KMS-11 (cell line): ENCODE measurements at regions not wholly inside any gene's neighbourhood (a gene's known extent, or its start where the extent isn't known, plus 50 kb on each side); places are given as distances from the start of the nearest gene placed in this dataset.

Experiments used
- H2AFZ ChIP-seq: fragments of 200-600 bp; sonication (generic); 2 replicates; pipeline ENCODE4 v1.6.1; 2016; ENCODE audit warnings: antibody characterized with exemption, mixed run types, low read depth
- H3K27ac ChIP-seq: fragments of 200-600 bp; sonication (generic); 2 replicates; pipeline ENCODE4 v1.6.1; 2016; ENCODE audit warnings: mild to moderate bottlenecking, mixed run types
- H3K27me3 ChIP-seq: fragments of 200-600 bp; sonication (generic); 2 replicates; pipeline ENCODE4 v1.6.1; 2017; ENCODE audit warnings: mild to moderate bottlenecking, low read depth, mixed run types, moderate library complexity; ENCODE audit not compliant: insufficient read depth
- H3K36me3 ChIP-seq: fragments of 200-600 bp; sonication (generic); 2 replicates; pipeline ENCODE4 v1.6.1; 2017; ENCODE audit warnings: mild to moderate bottlenecking, mixed run types; ENCODE audit not compliant: insufficient read depth
- H3K4me1 ChIP-seq: fragments of 200-600 bp; sonication (generic); 2 replicates; pipeline ENCODE4 v1.6.1; 2016; ENCODE audit warnings: mild to moderate bottlenecking, low read depth, mixed run types; ENCODE audit not compliant: poor library complexity, severe bottlenecking
- H3K4me2 ChIP-seq: fragments of 200-600 bp; sonication (generic); 2 replicates; pipeline ENCODE4 v1.7.0; 2016; ENCODE audit warnings: mild to moderate bottlenecking, mixed run types
- H3K4me3 ChIP-seq: fragments of 200-600 bp; sonication (generic); IDR thresholded peaks from 2 replicates; pipeline ENCODE4 v1.6.1; 2017; ENCODE audit warnings: low read depth, low read length, mixed read lengths; ENCODE audit not compliant: insufficient read depth
- H3K79me2 ChIP-seq: fragments of 200-600 bp; sonication (generic); 2 replicates; pipeline ENCODE4 v1.6.1; 2016; ENCODE audit warnings: low read depth, mixed run types; ENCODE audit not compliant: insufficient read depth
- H3K9ac ChIP-seq: fragments of 200-600 bp; sonication (generic); 2 replicates; pipeline ENCODE4 v1.6.1; 2016; ENCODE audit warnings: mild to moderate bottlenecking, mixed run types
- H4K20me1 ChIP-seq: fragments of 200-600 bp; sonication (generic); 2 replicates; pipeline ENCODE4 v1.6.1; 2016; ENCODE audit warnings: mild to moderate bottlenecking, mixed run types; ENCODE audit not compliant: insufficient read depth
- CTCF ChIP-seq: fragments of 200-600 bp; sonication (generic); conservative IDR thresholded peaks from 2 replicates; pipeline ENCODE4 v1.6.1; 2017; ENCODE audit warnings: low read depth, mild to moderate bottlenecking, antibody characterized with exemption, low read length, moderate library complexity, mixed read lengths

- no peaks in the 10 kb centered on the region for H3K27me3 ChIP-seq
- no peak for TF ChIP-seq CTCF
- no peaks in the 10 kb centered on the region for H3K79me2 ChIP-seq
- H3K36me3 ChIP-seq, result no peaks in the 10 kb centered on the region
- no peak overlapping the region for H3K4me3 ChIP-seq
- H3K9ac ChIP-seq, result no peak overlapping the region
- no peak overlapping the region for H3K27ac ChIP-seq
- H2AFZ ChIP-seq, result no peak overlapping the region
- H4K20me1 ChIP-seq, result no peaks in the 10 kb centered on the region
- no peak overlapping the region for H3K4me2 ChIP-seq
- peaks cover 4% of the 10 kb centered on the region for H3K4me1 ChIP-seq
Observed at GRCh38 chr2:64874593-64874992, 114.6 kb upstream of the SLC1A4 start.

- peaks cover 4% of the 10 kb centered on the region for H3K4me1 ChIP-seq
- H3K4me2 ChIP-seq, result no peak overlapping the region
- no peak for TF ChIP-seq CTCF
- H3K4me3 ChIP-seq, result no peak overlapping the region
- H3K79me2 ChIP-seq, result no peaks in the 10 kb centered on the region
- no peaks in the 10 kb centered on the region for H4K20me1 ChIP-seq
- no peak overlapping the region for H3K9ac ChIP-seq
- H3K36me3 ChIP-seq, result no peaks in the 10 kb centered on the region
- no peak overlapping the region for H2AFZ ChIP-seq
- H3K27me3 ChIP-seq, result no peaks in the 10 kb centered on the region
- no peak overlapping the region for H3K27ac ChIP-seq
Observed at GRCh38 chr2:64875368-64875767, 113.8 kb upstream of the SLC1A4 start.

GRCh38 chr2:64876137-64876647 is 113.0 kb upstream of the SLC1A4 start:
- Histone ChIP-seq H3K4me2 (no peak overlapping the region), H3K9ac (no peak overlapping the region), H3K4me3 (no peak overlapping the region), H3K27me3 (no peaks in the 10 kb centered on the region), H2AFZ (no peak overlapping the region), H3K36me3 (no peaks in the 10 kb centered on the region), H3K79me2 (no peaks in the 10 kb centered on the region), H4K20me1 (no peaks in the 10 kb centered on the region), H3K27ac (no peak overlapping the region), H3K4me1 (peaks cover 4% of the 10 kb centered on the region)
- TF ChIP-seq CTCF, result no peak

GRCh38 chr2:64879745-64880144 is 109.5 kb upstream of the SLC1A4 start:
- TF ChIP-seq CTCF, result no peak
- no peak overlapping the region for H3K27ac ChIP-seq
- H2AFZ ChIP-seq, result no peak overlapping the region

More at GRCh38 chr2:64879745-64880144, 109.5 kb upstream of the SLC1A4 start:
- H3K27me3 ChIP-seq, result no peaks in the 10 kb centered on the region
- no peaks in the 10 kb centered on the region for H4K20me1 ChIP-seq
- no peak overlapping the region for H3K4me3 ChIP-seq
- H3K9ac ChIP-seq, result no peak overlapping the region
- H3K4me2 ChIP-seq, result no peak overlapping the region
- H3K36me3 ChIP-seq, result no peaks in the 10 kb centered on the region
- no peaks in the 10 kb centered on the region for H3K4me1 ChIP-seq
- H3K79me2 ChIP-seq, result no peaks in the 10 kb centered on the region
